SK-N-DZ (cell line): ENCODE measurements at regions not wholly inside any gene's neighbourhood (a gene's known extent, or its start where the extent isn't known, plus 50 kb on each side); places are given as distances from the start of the nearest gene placed in this dataset.
A peak's percentile ranks its signal among the peaks of the same experiment; 100 is the strongest.

Experiments
- DNase-seq: peaks from one replicate; pipeline ENCODE4 v3.0.0-alpha.2; 2015; ENCODE audit warnings: low spot score

DNA sequence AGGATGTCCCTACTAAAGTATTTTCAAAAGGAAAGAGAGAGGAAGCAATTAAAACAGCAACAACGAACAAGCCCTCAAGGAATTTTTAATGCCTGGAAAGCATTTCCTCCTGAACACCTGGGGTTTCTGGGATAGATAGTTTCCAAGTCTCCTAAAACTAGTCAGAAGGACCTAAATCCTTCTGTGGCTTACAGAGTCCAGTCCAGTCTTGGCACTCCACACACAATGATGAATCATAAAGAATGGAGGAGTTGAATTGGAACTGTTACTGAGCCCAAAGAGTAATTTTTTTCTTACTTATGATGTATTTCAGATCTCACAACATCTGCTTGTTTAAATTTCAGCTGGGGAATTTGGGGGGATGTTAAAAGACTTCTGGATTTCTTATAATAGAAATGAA is 144.6 kb upstream of the SETBP1 start:
- DNase-seq, result no peak

DNA sequence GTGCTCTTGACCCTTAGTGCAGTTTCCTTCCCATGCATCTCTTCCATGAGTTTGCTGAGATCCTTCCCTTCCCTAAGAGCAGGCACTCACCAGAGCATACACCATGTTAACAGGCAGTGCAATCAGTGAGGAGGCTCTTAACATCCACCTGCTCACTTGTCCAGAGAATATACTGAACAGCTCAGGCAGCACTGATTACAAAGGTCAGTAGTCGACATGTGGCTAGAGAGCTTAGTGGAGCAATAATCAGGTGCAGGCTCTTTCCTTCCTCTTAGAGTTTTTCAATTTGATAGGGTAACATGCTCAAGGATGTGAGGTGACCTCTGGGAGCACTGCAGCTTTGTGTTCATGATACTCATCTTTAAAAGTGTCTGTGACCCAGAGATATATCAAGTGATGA is 144.1 kb upstream of the SETBP1 start:
- peak; percentile 56 for DNase-seq

- DNase-seq, result no peak
Measured at GRCh38 chr18:44537526-44537925, 143.2 kb upstream of the SETBP1 start.

- DNase-seq, result peak; percentile 70
Measured at GRCh38 chr18:44539926-44540325, 140.8 kb upstream of the SETBP1 start.

- no peak for DNase-seq
Measured at GRCh38 chr18:44541159-44541558, 139.5 kb upstream of the SETBP1 start.

DNA sequence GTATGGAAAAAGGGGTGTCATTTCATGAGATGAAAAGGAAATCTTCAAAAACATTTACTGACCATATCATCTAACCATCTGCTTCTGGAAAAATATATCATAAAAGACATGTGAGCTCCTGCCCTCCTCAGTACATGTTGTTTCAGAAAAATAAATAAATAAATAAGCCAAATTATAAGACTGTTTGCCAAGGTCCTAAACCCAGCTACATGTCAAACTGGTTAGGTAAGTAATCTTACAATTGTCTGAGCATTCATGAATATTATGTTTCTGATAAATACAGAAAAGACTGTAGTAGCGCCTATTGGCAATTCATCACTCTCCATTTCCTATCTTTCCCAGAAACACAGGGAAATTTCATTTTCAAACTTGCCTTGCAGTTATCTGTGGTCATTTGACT is 138.9 kb upstream of the SETBP1 start:
- no peak for DNase-seq

GRCh38 chr18:44543387-44543786 is 137.3 kb upstream of the SETBP1 start:
- no peak for DNase-seq

DNA sequence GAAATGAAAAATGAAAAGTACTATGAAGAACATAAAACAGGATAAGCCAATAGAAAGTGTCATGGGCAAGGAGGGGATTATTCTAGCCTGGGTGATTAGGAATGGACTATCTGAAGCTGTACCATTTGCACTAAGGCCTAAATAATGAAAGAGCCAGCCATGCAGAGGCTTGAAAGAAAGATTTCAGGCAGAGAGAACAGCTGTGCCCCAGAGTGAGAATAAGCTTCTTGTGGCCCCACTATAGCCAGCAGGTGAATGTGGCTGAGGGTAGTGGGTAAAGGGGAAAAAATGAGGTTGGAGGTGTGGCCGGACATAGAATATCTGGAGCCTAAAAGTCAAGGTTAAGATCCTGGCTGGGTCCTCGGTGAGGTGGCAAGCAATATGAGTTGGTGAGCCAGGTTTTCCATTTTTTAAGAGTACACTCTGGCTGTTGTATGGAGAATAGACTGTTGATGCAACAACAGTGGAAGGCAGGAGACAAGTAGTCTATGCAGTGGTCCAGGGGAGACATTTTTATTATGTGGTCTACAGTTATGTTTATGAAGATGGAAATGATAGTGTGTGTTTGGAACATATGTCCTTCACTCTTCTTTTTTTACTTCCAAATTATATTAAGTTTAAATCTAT is 135.2 kb upstream of the SETBP1 start:
- no peak for DNase-seq

GRCh38 chr18:44546954-44547353 is 133.7 kb upstream of the SETBP1 start:
- no peak for DNase-seq

- no peak for DNase-seq
Measured at GRCh38 chr18:44548291-44549221, 132.1 kb upstream of the SETBP1 start.

DNA sequence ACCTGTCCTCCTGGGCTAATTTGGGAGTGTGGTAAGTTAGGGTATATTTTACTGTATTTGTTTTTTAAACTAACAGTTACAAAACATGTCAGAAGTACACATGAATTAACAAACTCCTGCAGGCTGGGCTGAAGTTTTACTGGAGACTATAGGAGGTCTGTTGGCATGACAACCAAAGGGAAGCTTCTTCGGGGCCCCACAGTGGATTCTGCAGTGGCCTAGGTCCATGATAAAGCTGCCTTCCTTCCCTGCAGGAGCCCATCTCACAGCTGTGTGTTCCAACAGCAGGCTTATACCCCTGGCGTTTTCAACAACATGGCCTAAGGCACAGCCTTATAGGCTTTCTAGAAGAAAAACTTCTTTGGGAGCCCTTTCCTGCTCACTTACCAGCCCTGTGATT is 128.0 kb upstream of the SETBP1 start:
- DNase-seq, result no peak

- DNase-seq, result peak; percentile 16
Measured at GRCh38 chr18:44556296-44556695, 124.4 kb upstream of the SETBP1 start.

GRCh38 chr18:44557616-44558151 is 123.0 kb upstream of the SETBP1 start:
- DNase-seq, result no peak

- no peak for DNase-seq
Measured at GRCh38 chr18:44558767-44559166, 121.9 kb upstream of the SETBP1 start.

- DNase-seq, result no peak
Measured at GRCh38 chr18:44562986-44563385, 117.7 kb upstream of the SETBP1 start.

DNA sequence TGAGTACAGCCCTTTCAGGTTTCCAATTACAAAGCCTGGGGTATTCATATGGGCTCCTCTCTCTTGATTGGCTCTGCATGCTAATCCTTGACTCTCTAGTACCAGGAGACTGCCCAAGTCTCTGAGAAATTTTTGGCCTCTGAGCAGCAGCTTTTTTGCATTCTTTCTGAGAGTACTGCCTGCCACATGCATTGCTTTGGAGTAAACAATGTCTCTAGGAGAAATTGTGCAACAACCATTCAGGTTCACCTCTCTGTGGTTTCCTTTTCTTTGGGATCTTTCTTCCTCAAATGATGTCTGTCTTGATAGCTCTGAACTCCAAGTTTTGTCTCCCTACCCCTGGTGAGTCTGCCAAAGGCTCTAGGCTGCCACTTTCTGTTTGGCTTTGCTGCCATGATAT is 115.8 kb upstream of the SETBP1 start:
- DNase-seq, result no peak

GRCh38 chr18:44568342-44568741 is 112.3 kb upstream of the SETBP1 start:
- DNase-seq, result no peak

DNA sequence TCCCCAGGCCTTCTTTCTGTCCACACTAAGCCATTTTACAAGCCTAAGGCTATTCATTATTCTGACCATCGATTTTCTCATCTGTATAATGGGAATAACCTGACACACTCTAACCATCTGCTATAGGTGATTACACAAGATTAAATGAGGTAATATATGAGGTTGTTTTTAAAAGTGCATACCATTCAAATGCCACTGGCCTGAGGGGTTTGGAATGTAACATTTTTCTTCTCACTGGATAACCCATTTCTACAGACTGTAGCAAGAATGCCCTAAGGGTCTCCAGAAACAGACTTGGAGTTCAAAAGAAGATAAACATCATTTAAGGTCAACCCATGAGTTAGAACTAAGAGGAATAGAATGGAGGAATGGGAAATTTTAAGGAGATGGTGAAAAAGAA is 111.7 kb upstream of the SETBP1 start:
- no peak for DNase-seq

DNA sequence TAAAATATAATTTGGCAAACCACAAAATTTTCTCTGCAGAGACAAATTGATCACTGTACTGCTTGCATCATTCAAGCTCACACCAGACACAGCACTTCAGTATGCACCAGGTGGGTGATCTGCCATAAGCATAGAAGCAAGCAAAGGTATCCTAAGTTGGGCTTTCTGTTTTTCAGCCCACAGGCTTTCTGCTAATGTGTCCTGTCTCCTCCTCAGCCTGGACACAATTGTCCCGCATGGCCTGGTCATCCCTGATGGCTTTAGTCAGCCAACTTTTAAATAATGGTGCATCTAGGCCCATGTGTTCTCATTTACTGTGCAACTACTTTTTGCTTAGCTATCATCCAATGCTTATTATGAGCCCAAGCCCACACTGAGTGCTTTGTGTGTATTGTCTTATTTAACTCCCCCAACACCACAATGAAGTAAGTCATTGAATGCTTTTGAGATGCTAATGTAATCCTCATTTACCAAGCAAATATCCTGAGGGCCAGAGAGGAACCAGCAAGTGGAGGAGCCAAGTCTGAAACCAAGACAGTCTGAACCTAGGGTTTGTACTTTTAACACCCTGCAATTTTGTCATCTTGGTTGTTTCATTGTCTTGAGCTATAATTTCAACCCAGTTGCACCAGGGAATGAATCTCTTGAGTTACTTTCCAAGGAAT is 111.2 kb upstream of the SETBP1 start:
- DNase-seq, result no peak

- DNase-seq, result peak; percentile 3
Measured at GRCh38 chr18:44579028-44579702, 101.5 kb upstream of the SETBP1 start.

DNA sequence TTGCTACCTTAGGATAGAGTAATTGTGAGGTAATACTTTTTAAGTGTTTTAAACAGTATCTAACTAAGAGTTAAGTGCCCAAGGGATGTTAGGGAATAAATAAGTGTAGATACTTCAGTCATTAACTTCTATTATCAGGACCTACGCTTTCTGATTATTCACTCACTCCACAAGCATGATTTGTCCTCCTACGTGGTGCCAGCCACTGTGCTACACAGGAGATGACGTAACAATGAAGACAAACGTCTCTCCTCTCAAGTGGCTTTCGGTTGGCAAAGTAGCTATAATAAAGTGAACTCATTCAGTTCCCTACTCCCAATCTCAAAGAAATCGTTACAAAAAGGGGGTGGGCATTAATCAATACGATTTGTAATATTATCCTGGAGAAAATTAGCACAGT is 100.9 kb upstream of the SETBP1 start:
- DNase-seq, result no peak

DNA sequence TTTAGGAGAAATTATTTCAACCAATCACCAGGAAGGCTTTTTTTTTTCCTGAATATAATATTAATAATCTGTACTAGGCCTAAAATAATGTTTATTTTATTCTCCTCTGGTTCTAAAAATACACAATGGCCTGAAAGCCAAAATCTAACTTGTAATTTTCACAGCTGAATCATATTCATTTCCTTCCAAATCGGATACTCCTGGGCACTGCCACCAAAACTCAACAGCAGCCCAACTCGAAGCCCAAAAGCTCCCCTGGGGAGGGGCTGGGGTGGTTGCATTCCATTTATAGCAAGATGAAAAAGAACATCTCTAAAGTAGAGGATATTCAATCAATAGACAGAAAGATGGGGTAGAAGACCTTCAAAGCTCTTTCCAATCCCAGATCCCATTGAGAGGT is 100.5 kb upstream of the SETBP1 start:
- no peak for DNase-seq
